ENCODE measurements at regions not wholly inside any gene's neighbourhood (a gene's known extent, or its start where the extent isn't known, plus 50 kb on each side); places are given as distances from the start of the nearest gene placed in this dataset.

GRCh38 chr5:36519881-36520280 lies 86.5 kb upstream of the SLC1A3 start:
- no peak for TF ChIP-seq POLR2A (IDR thresholded peaks at IDR 0.05)
- no peak for TF ChIP-seq POLR2AphosphoS5 (IDR thresholded peaks at IDR 0.05)

Data from suprapubic skin (tissue), 4 donors.